Upper lobe of left lung (tissue), 4 donors: ENCODE measurements at regions not wholly inside any gene's neighbourhood (a gene's known extent, or its start where the extent isn't known, plus 50 kb on each side); places are given as distances from the start of the nearest gene placed in this dataset.

Experiments
- EP300 ChIP-seq, 4 donors: sonication (generic); formaldehyde crosslinking; IDR thresholded peaks; one replicate each; pipeline ENCODE4 v1.5.1; 2017; ENCODE audit warnings: antibody characterized with exemption in 4 of 4, control low read depth in 2 of 4
- POLR2A ChIP-seq, 4 donors: fragments of 450-650 bp; IDR thresholded peaks; one replicate each; pipeline ENCODE4 v1.5.1; 2016 to 2017; ENCODE audit warnings: antibody characterized with exemption in 4 of 4, mild to moderate bottlenecking in 2 of 4
- POLR2AphosphoS5 ChIP-seq, 2 donors: sonication (generic); formaldehyde crosslinking; IDR thresholded peaks; one replicate each; pipeline ENCODE4 v1.5.1; 2017; ENCODE audit warnings: antibody characterized with exemption in 2 of 2
- TF ChIP-seq, protein P1 (sequence below), 6 experiments: fragments of 450-650 bp in 4 of 6; fragments of 200-600 bp in 2 of 6; sonication (generic) in 2 of 6; IDR thresholded peaks; one replicate each; pipeline ENCODE4 v1.5.1; 2016 to 2019; ENCODE audit warnings: antibody characterized with exemption in 6 of 6

DNA sequence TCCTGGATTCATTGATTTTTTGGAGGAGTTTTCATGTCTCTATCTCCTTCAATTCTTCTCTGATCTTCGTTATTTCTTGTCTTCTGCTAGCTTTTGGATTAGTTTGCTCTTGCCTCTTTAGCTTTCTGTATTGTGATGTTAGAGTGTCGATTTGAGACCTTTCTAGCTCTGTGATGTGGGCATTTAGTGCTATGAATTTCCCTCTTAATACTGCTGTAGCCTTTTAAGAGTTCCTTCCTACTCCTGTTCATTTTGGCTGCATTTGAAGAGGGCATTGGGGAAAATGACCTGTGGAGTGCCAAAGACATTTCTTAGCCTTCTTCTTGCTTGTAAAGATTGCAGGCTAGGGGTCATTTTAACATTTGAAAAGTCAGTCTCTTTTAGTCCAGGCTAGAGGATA lies 463.8 kb upstream of the GCFC2 start:
- TF ChIP-seq, protein P1, sequence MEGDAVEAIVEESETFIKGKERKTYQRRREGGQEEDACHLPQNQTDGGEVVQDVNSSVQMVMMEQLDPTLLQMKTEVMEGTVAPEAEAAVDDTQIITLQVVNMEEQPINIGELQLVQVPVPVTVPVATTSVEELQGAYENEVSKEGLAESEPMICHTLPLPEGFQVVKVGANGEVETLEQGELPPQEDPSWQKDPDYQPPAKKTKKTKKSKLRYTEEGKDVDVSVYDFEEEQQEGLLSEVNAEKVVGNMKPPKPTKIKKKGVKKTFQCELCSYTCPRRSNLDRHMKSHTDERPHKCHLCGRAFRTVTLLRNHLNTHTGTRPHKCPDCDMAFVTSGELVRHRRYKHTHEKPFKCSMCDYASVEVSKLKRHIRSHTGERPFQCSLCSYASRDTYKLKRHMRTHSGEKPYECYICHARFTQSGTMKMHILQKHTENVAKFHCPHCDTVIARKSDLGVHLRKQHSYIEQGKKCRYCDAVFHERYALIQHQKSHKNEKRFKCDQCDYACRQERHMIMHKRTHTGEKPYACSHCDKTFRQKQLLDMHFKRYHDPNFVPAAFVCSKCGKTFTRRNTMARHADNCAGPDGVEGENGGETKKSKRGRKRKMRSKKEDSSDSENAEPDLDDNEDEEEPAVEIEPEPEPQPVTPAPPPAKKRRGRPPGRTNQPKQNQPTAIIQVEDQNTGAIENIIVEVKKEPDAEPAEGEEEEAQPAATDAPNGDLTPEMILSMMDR (IDR thresholded peaks at IDR 0.05) = no peak
- TF ChIP-seq POLR2A (IDR thresholded peaks at IDR 0.05) (no peak), POLR2AphosphoS5 (IDR thresholded peaks at IDR 0.05) (no peak), EP300 (IDR thresholded peaks at IDR 0.05) (no peak)
